ENCODE measurements at regions not wholly inside any gene's neighbourhood (a gene's known extent, or its start where the extent isn't known, plus 50 kb on each side); places are given as distances from the start of the nearest gene placed in this dataset.

DNA sequence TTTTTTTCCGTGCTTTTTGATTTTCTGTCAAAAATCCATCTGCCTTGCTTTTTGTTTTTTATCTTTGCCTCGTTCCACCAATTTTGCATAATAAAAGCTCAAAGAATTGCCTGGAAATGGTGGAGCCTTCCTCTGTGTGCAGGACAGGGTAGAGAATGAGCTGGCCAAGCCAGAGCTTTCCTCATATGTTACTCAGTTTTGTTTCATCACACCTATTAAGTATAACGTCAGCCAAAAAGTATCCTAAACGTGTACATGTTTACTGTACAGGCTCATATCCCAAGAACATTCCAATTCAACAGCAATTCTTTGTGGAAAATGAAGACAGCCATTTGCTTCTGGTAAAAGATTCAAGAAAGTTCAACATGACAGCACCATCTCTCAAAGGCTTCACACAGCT, 191.2 kb upstream of the LMNTD1 start:
- TF ChIP-seq POLR2AphosphoS5 (IDR thresholded peaks at IDR 0.05) (no peak), POLR2A (IDR thresholded peaks at IDR 0.05) (no peak)
- TF ChIP-seq, protein P1, sequence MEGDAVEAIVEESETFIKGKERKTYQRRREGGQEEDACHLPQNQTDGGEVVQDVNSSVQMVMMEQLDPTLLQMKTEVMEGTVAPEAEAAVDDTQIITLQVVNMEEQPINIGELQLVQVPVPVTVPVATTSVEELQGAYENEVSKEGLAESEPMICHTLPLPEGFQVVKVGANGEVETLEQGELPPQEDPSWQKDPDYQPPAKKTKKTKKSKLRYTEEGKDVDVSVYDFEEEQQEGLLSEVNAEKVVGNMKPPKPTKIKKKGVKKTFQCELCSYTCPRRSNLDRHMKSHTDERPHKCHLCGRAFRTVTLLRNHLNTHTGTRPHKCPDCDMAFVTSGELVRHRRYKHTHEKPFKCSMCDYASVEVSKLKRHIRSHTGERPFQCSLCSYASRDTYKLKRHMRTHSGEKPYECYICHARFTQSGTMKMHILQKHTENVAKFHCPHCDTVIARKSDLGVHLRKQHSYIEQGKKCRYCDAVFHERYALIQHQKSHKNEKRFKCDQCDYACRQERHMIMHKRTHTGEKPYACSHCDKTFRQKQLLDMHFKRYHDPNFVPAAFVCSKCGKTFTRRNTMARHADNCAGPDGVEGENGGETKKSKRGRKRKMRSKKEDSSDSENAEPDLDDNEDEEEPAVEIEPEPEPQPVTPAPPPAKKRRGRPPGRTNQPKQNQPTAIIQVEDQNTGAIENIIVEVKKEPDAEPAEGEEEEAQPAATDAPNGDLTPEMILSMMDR (IDR thresholded peaks at IDR 0.05), result no peak
